Activated naive CD4-positive, alpha-beta T cell treated with anti-CD3 and anti-CD28 coated beads, Interleukin-2, amount 50 U/mL, for 24 hours (primary cell): ENCODE measurements at regions not wholly inside any gene's neighbourhood (a gene's known extent, or its start where the extent isn't known, plus 50 kb on each side); places are given as distances from the start of the nearest gene placed in this dataset.

Source experiments
- H3K27ac Mint-ChIP-seq: one replicate; pipeline ENCODE4 v1.8.0; 2021; ENCODE audit warnings: mild to moderate bottlenecking, mixed read lengths
- H3K27me3 Mint-ChIP-seq: one replicate; pipeline ENCODE4 v1.8.0; 2021; ENCODE audit warnings: mixed read lengths
- H3K36me3 Mint-ChIP-seq: one replicate; pipeline ENCODE4 v1.8.0; 2021; ENCODE audit warnings: mixed read lengths
- H3K4me1 Mint-ChIP-seq: one replicate; pipeline ENCODE4 v1.8.0; 2021; ENCODE audit warnings: mixed read lengths
- H3K4me3 Mint-ChIP-seq: one replicate; pipeline ENCODE4 v1.8.0; 2021; ENCODE audit warnings: mild to moderate bottlenecking, mixed read lengths
- H3K9me3 Mint-ChIP-seq: one replicate; pipeline ENCODE4 v1.8.0; 2021; ENCODE audit warnings: mixed read lengths

DNA sequence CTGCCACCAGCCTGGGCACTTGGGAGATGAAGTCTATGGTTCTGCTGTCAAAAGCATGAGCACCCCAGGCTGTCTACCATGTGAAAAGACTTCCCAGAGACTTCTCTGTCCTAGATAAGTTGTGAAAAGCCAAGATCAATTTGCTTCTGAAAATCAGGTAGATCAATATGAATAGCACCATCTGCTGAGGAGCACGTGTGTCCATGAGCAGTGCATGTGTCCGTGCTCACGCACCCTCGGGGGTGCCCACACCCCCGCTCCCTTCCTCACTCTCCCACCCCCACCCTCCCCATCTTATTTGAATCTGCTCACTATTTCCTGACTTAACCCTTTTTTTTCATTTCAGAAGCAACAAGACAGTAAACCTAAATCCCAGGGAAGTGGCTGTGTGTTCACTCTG lies 238.3 kb upstream of the SDK2 start:
- H3K4me1 Mint-ChIP-seq: no peaks in the 10 kb centered on the region
- H3K27me3 Mint-ChIP-seq: no peaks in the 10 kb centered on the region
- H3K9me3 Mint-ChIP-seq: no peaks in the 10 kb centered on the region
- no peak overlapping the region for H3K27ac Mint-ChIP-seq
- no peaks in the 10 kb centered on the region for H3K36me3 Mint-ChIP-seq
- H3K4me3 Mint-ChIP-seq: no peak overlapping the region

DNA sequence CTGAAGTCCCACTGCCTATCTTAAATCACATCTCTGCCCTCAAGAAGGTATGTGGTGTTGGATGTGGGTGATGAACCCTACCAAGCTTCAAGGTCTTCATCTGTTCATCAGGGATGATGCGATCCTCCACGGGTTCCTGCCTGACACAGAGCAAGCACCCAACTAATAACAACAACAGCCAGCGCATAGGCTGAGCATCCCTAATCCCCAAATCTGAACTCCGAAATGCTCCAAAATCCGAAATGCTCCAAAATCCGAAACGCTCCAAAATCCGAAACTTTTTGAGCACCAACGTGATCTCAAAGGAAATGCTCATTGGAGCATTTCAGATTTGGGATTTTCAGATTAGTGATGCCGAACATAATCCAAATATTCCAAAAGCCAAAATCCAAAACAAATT lies 238.9 kb upstream of the SDK2 start:
- no peak overlapping the region for H3K27ac Mint-ChIP-seq
- H3K36me3 Mint-ChIP-seq: no peaks in the 10 kb centered on the region
- H3K27me3 Mint-ChIP-seq: no peaks in the 10 kb centered on the region
- H3K9me3 Mint-ChIP-seq: no peaks in the 10 kb centered on the region
- H3K4me1 Mint-ChIP-seq: no peaks in the 10 kb centered on the region
- no peak overlapping the region for H3K4me3 Mint-ChIP-seq

DNA sequence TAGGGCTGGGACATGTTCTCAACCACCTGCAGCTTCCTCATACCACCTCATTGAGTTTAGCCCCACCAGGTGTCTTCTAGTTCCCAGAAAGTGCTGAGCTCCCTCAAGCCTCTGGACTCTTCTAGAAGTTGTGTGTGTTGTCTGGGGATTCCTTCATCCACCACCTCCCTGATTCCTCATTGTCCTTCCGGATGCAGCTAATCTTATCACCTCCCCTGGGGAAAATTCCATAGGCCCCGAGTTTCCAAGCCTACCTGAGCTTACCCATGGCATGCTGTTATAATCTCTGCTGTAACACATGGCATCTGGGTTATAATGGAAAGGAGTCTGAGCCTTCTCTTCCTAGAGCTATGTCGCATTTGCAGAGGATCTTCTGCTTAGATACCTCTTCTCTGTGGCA lies 243.5 kb upstream of the SDK2 start:
- Mint-ChIP-seq H3K27ac (no peak overlapping the region), H3K4me3 (no peak overlapping the region), H3K27me3 (no peaks in the 10 kb centered on the region), H3K4me1 (no peaks in the 10 kb centered on the region), H3K36me3 (no peaks in the 10 kb centered on the region), H3K9me3 (no peaks in the 10 kb centered on the region)

DNA sequence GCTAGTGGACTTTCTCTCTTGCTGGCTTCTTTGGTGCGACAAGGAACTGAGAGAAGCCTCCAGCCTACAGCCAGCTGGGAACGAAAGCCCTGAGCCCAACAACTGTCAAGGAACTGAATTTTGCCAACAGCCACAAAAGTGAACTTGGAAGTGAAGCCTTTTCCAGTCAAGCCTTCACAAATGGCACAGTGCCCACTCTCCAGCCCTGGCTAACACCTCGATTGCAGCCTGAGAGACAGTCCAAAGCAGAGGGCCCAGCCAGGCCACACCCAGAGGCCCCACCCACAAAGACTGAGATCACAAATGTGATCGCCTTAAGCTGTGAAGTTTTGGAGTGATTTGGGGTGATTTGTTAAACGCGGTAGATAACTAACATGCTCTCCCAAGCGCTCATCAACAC lies 244.6 kb upstream of the SDK2 start:
- H3K4me1 Mint-ChIP-seq: no peaks in the 10 kb centered on the region
- no peak overlapping the region for H3K4me3 Mint-ChIP-seq
- no peaks in the 10 kb centered on the region for H3K9me3 Mint-ChIP-seq
- no peak overlapping the region for H3K27ac Mint-ChIP-seq
- no peaks in the 10 kb centered on the region for H3K36me3 Mint-ChIP-seq
- H3K27me3 Mint-ChIP-seq: no peaks in the 10 kb centered on the region

DNA sequence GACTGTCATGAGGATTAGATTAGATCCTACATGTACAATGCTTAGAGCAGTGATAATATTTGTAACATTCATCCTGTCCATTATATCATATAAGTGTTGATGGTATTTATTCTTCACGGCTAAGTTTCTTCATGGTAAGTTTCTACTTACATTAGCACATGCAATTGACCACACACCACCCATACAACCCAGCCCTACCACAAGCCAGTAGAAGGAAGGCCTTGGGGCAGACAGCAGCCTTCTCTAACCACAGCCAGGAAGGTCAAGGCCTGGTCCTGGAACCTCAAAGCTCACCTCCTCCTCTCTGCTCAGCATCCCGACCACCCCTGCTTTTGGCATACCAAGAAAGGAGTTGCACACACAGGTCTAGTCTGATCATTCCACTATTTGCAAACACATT lies 245.2 kb upstream of the SDK2 start:
- no peak overlapping the region for H3K4me3 Mint-ChIP-seq

DNA sequence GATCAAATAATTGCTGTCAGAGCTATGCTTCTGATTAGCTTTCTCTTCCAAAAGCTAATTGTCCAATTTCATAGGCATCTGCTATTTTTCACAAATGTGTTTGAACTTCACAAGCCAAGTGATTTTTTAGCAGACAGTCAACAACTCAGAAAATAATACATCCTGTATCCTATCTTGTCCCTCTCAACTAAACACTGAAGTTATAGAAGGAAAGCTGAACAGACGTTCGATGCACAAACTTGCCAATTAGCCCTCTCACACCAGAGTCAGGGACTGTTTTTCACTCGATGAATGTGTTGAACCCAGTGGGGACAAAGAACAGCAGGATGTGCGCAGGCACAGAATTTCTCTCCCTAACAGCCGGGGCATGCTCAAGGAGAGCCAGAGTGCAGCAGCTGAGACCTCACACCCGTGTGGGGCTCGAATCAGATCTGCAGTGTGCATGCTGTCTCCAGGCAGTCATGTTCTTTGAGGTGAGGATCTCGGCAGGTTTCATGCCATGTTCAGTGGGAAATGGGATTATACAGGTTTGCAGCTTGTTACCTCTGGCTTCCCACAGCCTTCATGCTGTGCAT lies 246.7 kb upstream of the SDK2 start:
- Mint-ChIP-seq H3K27ac (no peak overlapping the region), H3K36me3 (no peaks in the 10 kb centered on the region), H3K27me3 (no peaks in the 10 kb centered on the region), H3K9me3 (no peaks in the 10 kb centered on the region), H3K4me3 (no peak overlapping the region), H3K4me1 (peaks cover 5% of the 10 kb centered on the region)

More for the DNA sequence above, 245.2 kb upstream of the SDK2 start:
- Mint-ChIP-seq H3K27me3 (no peaks in the 10 kb centered on the region), H3K9me3 (no peaks in the 10 kb centered on the region), H3K36me3 (no peaks in the 10 kb centered on the region), H3K27ac (no peak overlapping the region), H3K4me1 (no peaks in the 10 kb centered on the region)

DNA sequence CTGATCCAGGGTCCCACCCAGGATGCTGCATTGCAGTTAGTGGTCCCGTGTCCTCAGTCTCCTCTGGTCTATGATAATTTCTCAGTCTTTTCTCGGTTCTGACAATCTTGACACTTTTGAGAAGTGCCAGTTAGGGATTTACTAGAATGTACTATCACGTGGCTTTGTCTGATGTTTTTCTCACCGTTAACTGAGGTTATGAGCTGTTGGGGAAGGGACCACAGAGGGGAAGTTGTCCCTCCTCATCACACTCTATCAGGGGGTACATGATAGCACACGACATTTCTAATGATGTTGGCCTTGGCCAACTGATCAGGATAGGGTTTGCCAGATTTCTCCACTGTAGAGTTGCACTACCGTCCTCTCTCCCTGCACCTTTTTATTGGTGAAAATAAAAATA lies 250.9 kb upstream of the SDK2 start:
- no peaks in the 10 kb centered on the region for H3K9me3 Mint-ChIP-seq
- H3K36me3 Mint-ChIP-seq: no peaks in the 10 kb centered on the region
- H3K27me3 Mint-ChIP-seq: peaks cover 8% of the 10 kb centered on the region
- H3K4me1 Mint-ChIP-seq: peaks cover 5% of the 10 kb centered on the region
- H3K4me3 Mint-ChIP-seq: no peak overlapping the region
- H3K27ac Mint-ChIP-seq: no peak overlapping the region

DNA sequence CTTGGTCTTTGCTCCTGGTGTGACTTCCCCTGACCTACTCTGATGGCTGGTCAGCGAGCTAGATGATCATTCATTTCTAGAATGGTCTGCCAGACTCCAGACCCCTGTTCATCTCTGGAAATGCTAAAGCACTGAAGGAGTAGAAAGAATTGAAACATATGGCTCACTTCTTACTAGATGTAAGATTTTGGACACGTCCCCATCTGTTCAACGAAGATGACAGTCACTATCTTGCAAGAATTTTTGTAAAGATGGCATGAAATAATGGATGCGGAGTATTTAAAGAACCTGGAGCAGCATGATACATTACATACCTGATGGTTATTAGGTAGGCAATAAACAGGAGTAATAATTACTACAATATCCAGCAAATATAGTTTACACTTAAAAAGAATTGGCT lies 252.7 kb upstream of the SDK2 start:
- H3K9me3 Mint-ChIP-seq: no peaks in the 10 kb centered on the region
- peaks cover 13% of the 10 kb centered on the region for H3K27me3 Mint-ChIP-seq
- no peak overlapping the region for H3K4me3 Mint-ChIP-seq
- H3K4me1 Mint-ChIP-seq: peaks cover 16% of the 10 kb centered on the region
- no peaks in the 10 kb centered on the region for H3K36me3 Mint-ChIP-seq
- no peak overlapping the region for H3K27ac Mint-ChIP-seq

DNA sequence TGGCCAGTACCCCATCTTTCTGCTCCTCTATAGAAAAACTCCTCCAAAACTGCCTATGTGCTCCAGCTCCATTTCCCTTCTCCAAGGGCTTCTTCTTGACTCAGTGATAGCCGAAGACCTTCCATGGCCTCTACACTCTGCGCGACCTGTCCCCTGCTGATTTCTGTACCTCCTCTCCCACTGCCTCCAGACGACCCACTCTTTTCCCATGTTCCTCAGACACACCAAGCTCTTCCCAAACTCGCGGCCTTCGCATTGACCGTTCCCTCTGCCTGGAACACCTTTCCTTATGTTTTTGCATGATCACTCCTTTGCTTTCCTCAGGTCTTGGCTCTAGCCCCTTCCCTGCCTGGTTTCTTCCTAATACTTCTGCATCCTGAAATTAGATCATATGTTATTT lies 255.6 kb upstream of the SDK2 start:
- Mint-ChIP-seq H3K36me3 (no peaks in the 10 kb centered on the region), H3K9me3 (no peaks in the 10 kb centered on the region), H3K27me3 (peaks cover 15% of the 10 kb centered on the region), H3K4me1 (peaks cover 19% of the 10 kb centered on the region), H3K27ac (no peak overlapping the region), H3K4me3 (no peak overlapping the region)

DNA sequence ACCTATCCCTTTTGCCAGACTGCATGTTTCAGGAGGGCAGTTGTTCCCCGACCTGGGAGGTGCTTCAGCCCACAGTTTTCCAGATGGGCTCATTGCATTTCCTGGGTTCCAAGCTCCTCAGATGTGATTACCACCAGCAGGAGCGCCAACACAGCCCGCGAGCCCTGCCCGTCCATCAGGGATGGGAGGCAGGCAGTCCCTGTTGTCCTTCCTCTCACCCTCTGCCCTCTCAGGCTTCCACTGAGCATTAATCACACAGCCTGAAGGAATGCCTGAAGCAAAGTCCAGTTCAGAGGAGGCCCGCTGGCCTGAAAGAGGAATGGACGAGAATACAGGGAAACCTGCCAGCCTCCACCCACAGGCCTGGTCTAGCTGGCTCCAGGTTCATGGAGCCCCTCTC lies 256.3 kb upstream of the SDK2 start:
- no peak overlapping the region for H3K27ac Mint-ChIP-seq
- H3K9me3 Mint-ChIP-seq: no peaks in the 10 kb centered on the region
- H3K27me3 Mint-ChIP-seq: peaks cover 15% of the 10 kb centered on the region
- no peak overlapping the region for H3K4me3 Mint-ChIP-seq
- no peaks in the 10 kb centered on the region for H3K36me3 Mint-ChIP-seq
- H3K4me1 Mint-ChIP-seq: peaks cover 15% of the 10 kb centered on the region

DNA sequence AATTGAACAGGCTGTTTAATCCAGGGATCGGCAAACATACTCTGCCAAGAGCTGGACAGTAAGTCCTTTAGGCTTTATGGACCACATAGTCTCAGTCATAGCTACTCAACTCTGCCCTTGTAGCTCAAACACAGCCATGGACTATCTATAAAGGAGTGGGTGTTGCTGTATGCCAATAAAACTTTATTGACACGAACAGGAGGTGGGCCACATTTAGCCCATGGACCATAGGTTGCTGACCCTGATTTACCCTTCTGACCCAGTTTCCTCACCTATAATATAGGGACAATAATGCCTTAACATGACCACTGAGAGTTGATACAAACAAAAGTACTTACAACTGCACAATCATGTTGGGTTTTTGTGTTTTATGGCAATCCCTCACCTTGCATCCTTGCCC lies 257.0 kb upstream of the SDK2 start:
- Mint-ChIP-seq H3K4me3 (peak overlapping the region; percentile 88), H3K27me3 (peaks cover 15% of the 10 kb centered on the region), H3K9me3 (no peaks in the 10 kb centered on the region), H3K4me1 (peaks cover 15% of the 10 kb centered on the region), H3K27ac (no peak overlapping the region), H3K36me3 (no peaks in the 10 kb centered on the region)

DNA sequence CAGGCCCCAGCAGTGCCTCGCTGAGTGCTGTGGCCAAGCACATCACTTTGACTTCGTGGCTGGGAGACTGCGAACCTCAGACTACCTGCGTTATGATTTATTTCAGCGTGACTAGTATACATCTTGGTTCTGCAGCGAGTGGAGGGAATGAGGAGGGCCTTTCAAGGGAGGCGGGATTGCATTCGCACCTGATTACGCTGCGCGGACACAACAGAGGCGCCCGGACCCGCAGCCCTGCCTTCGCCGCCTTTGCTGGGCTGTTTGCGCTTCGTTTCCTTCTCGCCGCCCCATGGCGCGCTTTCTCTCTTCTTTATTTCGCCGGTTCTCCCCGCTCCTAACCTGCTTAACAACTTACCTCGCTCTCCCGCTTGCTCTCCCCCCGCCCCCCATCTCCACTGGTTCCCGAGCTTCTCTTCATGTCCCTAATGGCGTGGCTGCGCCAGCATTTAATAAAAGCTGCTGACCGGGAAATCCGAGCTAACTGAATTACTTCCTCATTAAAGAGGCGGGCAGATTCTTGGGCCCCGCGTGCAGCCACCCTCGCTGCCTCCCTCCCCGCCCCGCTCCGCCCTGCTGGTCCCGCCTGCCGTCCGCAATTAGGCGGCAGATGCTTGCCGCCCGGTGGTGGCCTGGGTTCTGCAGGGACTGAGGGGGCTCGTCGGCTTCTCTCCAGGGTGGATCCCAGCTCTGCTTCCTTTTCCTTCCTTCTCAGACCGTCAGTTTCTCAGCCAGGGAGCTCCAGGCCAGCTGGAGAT lies 257.6 kb upstream of the SDK2 start:
- peak overlapping the region; percentile 88 for H3K4me3 Mint-ChIP-seq
- no peak overlapping the region for H3K27ac Mint-ChIP-seq
- no peaks in the 10 kb centered on the region for H3K36me3 Mint-ChIP-seq
- no peaks in the 10 kb centered on the region for H3K9me3 Mint-ChIP-seq
- peaks cover 15% of the 10 kb centered on the region for H3K27me3 Mint-ChIP-seq
- H3K4me1 Mint-ChIP-seq: peaks cover 15% of the 10 kb centered on the region

DNA sequence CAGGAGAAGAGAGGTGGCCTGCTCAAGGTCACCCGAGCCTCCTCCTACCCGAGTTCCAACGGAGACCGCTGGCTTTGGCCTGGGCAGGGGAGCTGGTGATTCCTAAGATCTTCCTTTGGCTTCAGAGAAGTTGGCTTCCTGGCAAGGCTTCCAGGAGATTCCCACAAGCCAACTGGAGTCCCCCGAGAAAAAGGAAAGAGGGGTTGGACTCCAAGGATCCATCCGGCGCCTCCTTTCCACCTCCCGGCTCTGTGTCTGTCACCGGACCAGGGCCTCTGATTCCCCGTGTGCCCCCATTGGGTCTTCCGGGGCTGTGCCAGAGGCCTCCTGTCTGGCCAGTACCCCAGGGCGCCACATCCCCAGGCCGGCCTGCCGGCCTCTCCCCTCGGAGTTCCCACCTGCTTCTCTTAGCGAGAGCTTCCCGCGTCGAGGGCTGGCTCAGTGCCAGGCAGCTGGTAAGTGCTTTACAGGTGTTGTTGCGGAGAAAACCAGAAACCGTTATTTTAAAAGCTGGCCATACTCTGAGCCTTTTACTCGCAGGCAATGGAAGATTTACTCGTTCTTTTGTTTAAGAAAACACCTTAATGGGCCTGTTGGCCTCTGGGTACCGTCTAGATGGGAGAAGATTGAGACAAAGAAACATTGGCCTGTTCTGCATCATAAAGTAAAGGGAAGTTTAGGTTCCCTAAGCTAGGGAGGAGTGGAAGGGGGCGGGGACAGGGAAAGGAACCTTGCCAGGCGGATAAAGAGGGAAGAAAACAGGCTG lies 258.4 kb upstream of the SDK2 start:
- H3K4me1 Mint-ChIP-seq: peaks cover 15% of the 10 kb centered on the region
- H3K9me3 Mint-ChIP-seq: no peaks in the 10 kb centered on the region
- peaks cover 15% of the 10 kb centered on the region for H3K27me3 Mint-ChIP-seq
- H3K27ac Mint-ChIP-seq: no peak overlapping the region
- peak overlapping the region; percentile 88 for H3K4me3 Mint-ChIP-seq
- no peaks in the 10 kb centered on the region for H3K36me3 Mint-ChIP-seq

DNA sequence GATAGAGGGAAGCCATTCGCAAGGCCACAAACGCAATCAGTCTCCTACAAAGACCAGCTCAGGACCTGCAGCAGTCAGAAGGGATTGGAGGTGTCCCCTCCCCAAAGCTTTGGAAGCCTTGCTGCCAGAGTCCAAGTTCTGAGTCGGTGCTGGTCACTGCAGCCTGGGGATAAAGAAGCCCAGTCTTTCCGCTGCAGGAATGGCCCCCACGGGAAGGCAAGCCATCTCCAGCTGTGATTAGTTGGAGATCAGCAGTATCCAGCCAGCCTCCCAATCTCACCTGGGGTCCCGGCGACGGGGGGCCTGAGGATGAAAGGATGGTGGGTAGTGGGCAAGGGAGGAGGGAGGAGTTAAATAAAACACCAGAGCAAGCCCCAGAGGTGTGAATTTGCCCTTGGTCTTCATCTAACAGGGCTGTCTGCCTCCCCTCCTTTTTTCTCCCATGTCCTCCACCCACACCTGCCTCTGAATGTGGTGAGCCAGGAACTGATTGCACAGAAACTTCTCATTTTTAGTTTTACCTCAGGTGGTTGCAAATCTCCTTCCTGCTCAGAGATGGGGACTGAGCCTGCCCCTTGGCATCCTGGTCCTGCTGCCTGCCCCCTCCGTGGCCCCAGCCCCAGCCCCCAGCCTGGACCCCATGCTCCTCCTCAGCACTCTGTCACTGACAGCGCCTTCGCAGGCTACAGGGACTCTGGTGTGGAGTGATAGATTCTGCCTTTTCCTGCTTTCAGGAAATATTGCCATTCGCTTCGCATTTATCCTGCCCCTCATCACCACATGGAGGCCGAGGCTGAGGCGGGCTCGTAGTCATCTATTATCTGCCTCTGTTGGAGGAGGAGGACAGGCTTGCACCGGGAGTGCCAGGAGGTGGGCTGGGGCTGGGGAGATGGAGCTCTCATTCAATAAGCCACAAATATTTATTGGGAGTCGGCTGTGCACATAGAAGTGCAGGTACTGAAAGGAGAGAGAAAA lies 262.9 kb upstream of the SDK2 start:
- Mint-ChIP-seq H3K9me3 (no peaks in the 10 kb centered on the region), H3K27ac (no peak overlapping the region), H3K4me3 (no peak overlapping the region), H3K27me3 (peaks cover 1% of the 10 kb centered on the region), H3K4me1 (peaks cover 3% of the 10 kb centered on the region), H3K36me3 (no peaks in the 10 kb centered on the region)

DNA sequence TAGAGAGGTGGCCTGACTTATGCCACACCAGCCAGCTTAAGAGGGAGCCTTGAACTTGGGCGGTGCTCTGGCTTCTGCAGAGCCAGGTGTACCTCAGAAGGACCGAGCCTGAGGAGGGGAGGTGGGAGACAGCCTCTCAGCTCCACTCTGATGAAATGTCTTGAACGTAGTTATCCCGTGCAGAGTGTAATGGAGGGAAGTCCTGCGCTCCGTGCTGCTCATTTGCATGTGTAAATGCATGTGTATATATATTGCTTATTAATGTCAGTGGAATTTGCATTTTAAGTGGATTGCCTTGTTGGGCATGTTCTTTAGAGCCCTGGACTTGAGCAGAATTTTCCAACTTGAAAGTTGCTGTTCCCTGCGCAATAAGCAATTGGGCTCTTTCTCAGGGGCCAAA lies 264.9 kb upstream of the SDK2 start:
- H3K27ac Mint-ChIP-seq: no peak overlapping the region
- no peaks in the 10 kb centered on the region for H3K4me1 Mint-ChIP-seq
- no peak overlapping the region for H3K4me3 Mint-ChIP-seq
- no peaks in the 10 kb centered on the region for H3K9me3 Mint-ChIP-seq
- H3K36me3 Mint-ChIP-seq: no peaks in the 10 kb centered on the region
- H3K27me3 Mint-ChIP-seq: peaks cover 7% of the 10 kb centered on the region
